Breast epithelium (tissue), 4 donors: ENCODE measurements at regions not wholly inside any gene's neighbourhood (a gene's known extent, or its start where the extent isn't known, plus 50 kb on each side); places are given as distances from the start of the nearest gene placed in this dataset.

Experiments
- DNase-seq, 2 donors: peaks; one replicate each; pipeline ENCODE4 v3.0.0-alpha.2; 2019; ENCODE audit warnings: low spot score in 2 of 2
- H3K27ac ChIP-seq, 2 donors: fragments of 200-600 bp; sonication (generic) in 1 of 2; one replicate each; pipeline ENCODE4 v1.5.1; 2016 to 2019; ENCODE audit warnings: mild to moderate bottlenecking in 1 of 2
- H3K27me3 ChIP-seq, 2 donors: fragments of 200-600 bp; sonication (generic) in 1 of 2; one replicate each; pipeline versions ENCODE4 v1.5.1 to v1.6.0; 2017 to 2019; ENCODE audit warnings: control low read depth in 1 of 2, mild to moderate bottlenecking in 1 of 2
- H3K36me3 ChIP-seq: fragments of 200-600 bp; one replicate; pipeline ENCODE4 v1.5.1; 2019
- H3K4me1 ChIP-seq, 2 donors: fragments of 200-600 bp; sonication (generic); one replicate each; pipeline ENCODE4 v1.5.1; 2016 to 2019; ENCODE audit warnings: control low read depth in 1 of 2
- H3K4me3 ChIP-seq, 3 donors: fragments of 200-600 bp; sonication (generic); 1 replicate in 2 of 3; 2 replicates in 1 of 3; pipeline ENCODE4 v1.5.1; 2016 to 2019; ENCODE audit warnings: mild to moderate bottlenecking in 3 of 3, moderate library complexity in 2 of 3
- H3K9me3 ChIP-seq, 2 donors: fragments of 200-600 bp; sonication (generic) in 1 of 2; one replicate each; pipeline ENCODE4 v1.5.1; 2016 to 2019; ENCODE audit warnings: control low read depth in 1 of 2
- CTCF ChIP-seq, 3 donors: fragments of 450-650 bp; IDR thresholded peaks; one replicate each; pipeline ENCODE4 v1.5.1; 2016 to 2017; ENCODE audit warnings: antibody characterized with exemption in 3 of 3, mild to moderate bottlenecking in 3 of 3, moderate library complexity in 3 of 3
- POLR2A ChIP-seq: fragments of 450-650 bp; IDR thresholded peaks from one replicate; pipeline ENCODE4 v1.6.1; 2016; ENCODE audit warnings: antibody characterized with exemption, mild to moderate bottlenecking, moderate library complexity
- POLR2AphosphoS5 ChIP-seq, 3 donors: sonication (generic); formaldehyde crosslinking; IDR thresholded peaks; one replicate each; pipeline ENCODE4 v1.6.1; 2017; ENCODE audit warnings: antibody characterized with exemption in 3 of 3
- intact Hi-C: fragments of 100-400 bp; cut with DNase I; formaldehyde crosslinking; loops from one replicate; pipeline ENCODE4 v1.15.1; 2023; ENCODE audit warnings: low total_unique reads

GRCh38 chr10:30117812-30118501 is 58.6 kb upstream of the JCAD start:
- intact Hi-C loops = no loop called here
- TF ChIP-seq CTCF (IDR thresholded peaks at IDR 0.05) = no peak
- no peak for TF ChIP-seq POLR2AphosphoS5 (IDR thresholded peaks at IDR 0.05)
- TF ChIP-seq POLR2A = no peak
- Histone ChIP-seq H3K27ac (no peak overlapping the region), H3K27me3 (no peaks in the 10 kb centered on the region), H3K9me3 (no peaks in the 10 kb centered on the region), H3K36me3 (no peaks in the 10 kb centered on the region), H3K4me1 (no peaks in the 10 kb centered on the region), H3K4me3 (no peak overlapping the region)
- no peak for DNase-seq

DNA sequence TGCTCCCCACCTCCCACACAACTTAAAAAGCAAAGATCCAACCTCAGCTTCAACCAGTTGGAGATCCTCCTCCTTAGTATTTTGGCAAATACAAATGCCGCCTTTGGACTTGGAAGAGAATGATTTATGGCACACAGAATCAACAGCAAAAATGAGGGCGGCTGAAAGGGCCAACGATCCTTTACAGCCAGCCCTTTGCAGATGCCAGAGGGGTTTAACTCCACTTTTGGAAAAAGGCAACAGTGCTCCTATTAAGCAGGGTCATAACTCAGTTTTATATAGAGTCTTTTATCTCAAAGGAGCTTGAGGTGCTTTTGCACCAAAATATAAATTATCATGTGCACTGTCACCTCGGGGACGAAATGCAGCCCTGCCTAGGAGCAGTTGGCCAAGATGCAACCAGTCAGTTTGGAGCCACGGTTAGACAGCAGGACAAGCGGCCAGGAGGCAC is 56.7 kb upstream of the JCAD start:
- H3K4me1 ChIP-seq = no peaks in the 10 kb centered on the region
- intact Hi-C loops = no loop called here
- H3K27me3 ChIP-seq = no peaks in the 10 kb centered on the region
- no peak for TF ChIP-seq CTCF (IDR thresholded peaks at IDR 0.05)
- TF ChIP-seq POLR2AphosphoS5 (IDR thresholded peaks at IDR 0.05) = no peak
- TF ChIP-seq POLR2A = no peak
- no peaks in the 10 kb centered on the region for H3K9me3 ChIP-seq
- DNase-seq = no peak
- H3K27ac ChIP-seq = no peak overlapping the region
- H3K36me3 ChIP-seq = no peaks in the 10 kb centered on the region
- no peak overlapping the region for H3K4me3 ChIP-seq

- Histone ChIP-seq H3K27me3 (no peaks in the 10 kb centered on the region), H3K9me3 (no peaks in the 10 kb centered on the region), H3K36me3 (no peaks in the 10 kb centered on the region), H3K4me1 (no peaks in the 10 kb centered on the region), H3K27ac (no peak overlapping the region), H3K4me3 (no peak overlapping the region)
- no peak for DNase-seq
- intact Hi-C loops = no loop called here
- TF ChIP-seq CTCF (IDR thresholded peaks at IDR 0.05) = no peak
These were observed 56.2 kb upstream of the JCAD start for GRCh38 chr10:30115626-30115940.

- TF ChIP-seq CTCF (IDR thresholded peaks at IDR 0.05) = no peak
- no peak for TF ChIP-seq POLR2A
- TF ChIP-seq POLR2AphosphoS5 (IDR thresholded peaks at IDR 0.05) = no peak
- no peak overlapping the region for H3K27ac ChIP-seq
- H3K4me1 ChIP-seq = no peaks in the 10 kb centered on the region
- no peaks in the 10 kb centered on the region for H3K36me3 ChIP-seq
- no peaks in the 10 kb centered on the region for H3K9me3 ChIP-seq
- no peak overlapping the region for H3K4me3 ChIP-seq
- H3K27me3 ChIP-seq = no peaks in the 10 kb centered on the region
- DNase-seq = no peak
- intact Hi-C loops = no loop called here
These were observed 55.7 kb upstream of the JCAD start for GRCh38 chr10:30114881-30115625.

- Histone ChIP-seq H3K4me1 (no peaks in the 10 kb centered on the region), H3K27me3 (no peaks in the 10 kb centered on the region), H3K27ac (no peak overlapping the region), H3K4me3 (no peak overlapping the region), H3K36me3 (no peaks in the 10 kb centered on the region), H3K9me3 (no peaks in the 10 kb centered on the region)
- TF ChIP-seq POLR2AphosphoS5 (IDR thresholded peaks at IDR 0.05) = no peak
- TF ChIP-seq CTCF (IDR thresholded peaks at IDR 0.05) = no peak
- TF ChIP-seq POLR2A = no peak
- intact Hi-C loops = no loop called here
- no peak for DNase-seq
These were observed 55.0 kb upstream of the JCAD start for GRCh38 chr10:30114401-30114800.
